ENCODE measurements at regions not wholly inside any gene's neighbourhood (a gene's known extent, or its start where the extent isn't known, plus 50 kb on each side); places are given as distances from the start of the nearest gene placed in this dataset.

DNA sequence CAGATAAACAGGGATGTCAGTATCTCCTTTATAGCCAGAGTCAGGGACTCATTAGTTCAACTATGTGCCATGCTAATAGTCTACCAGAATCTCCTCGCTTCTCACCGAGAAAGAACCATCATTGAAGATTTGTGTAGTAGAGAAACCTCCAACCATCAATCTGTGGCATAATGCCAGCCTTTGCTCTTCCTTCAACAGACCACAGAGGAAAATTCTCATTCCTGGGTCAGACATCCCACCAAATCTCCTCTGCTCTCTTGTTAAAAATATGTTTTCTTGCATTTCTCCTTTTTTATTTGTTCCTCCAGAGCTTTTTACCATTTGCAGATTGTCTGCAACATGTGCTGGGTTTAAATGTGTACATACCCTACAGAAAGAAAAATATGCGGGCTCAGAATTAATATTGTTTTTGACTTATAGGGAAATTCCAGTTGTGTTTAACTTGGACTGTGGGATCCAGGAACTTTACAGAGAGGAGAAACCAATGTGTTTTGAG lies 64.9 kb downstream of the LLPH start:
- no peak for TF ChIP-seq CTCF (IDR thresholded peaks at IDR 0.05)
- TF ChIP-seq TCF7L2 (IDR thresholded peaks at IDR 0.05; ENCODE audit: low read depth, low read length), result no peak
- TF ChIP-seq POLR2AphosphoS5 (IDR thresholded peaks at IDR 0.05; ENCODE audit: low read depth, low read length), result no peak
- TF ChIP-seq REST (IDR thresholded peaks at IDR 0.05; ENCODE audit: insufficient read depth in 1 of 2, low read depth in 2 of 2, low read length in 1 of 2), result no peak
- TF ChIP-seq SIN3A (IDR thresholded peaks at IDR 0.05; ENCODE audit: borderline replicate concordance, insufficient read depth, low read depth, low read length), result no peak
